HG02678 (cell line): ENCODE measurements at regions not wholly inside any gene's neighbourhood (a gene's known extent, or its start where the extent isn't known, plus 50 kb on each side); places are given as distances from the start of the nearest gene placed in this dataset.
A peak's percentile ranks its signal among the peaks of the same experiment; 100 is the strongest.
"Not testable (repeated sequence)": the region's sequence is repeated elsewhere in the genome, so short reads cannot be mapped to it uniquely, and the experiment has no call there.

Experiments
- ATAC-seq: cut with Tn5 transposase; IDR thresholded peaks from one replicate; pipeline ENCODE4 v1.9.1; 2021; ENCODE audit warnings: mild to moderate bottlenecking, moderate library complexity; ENCODE audit not compliant: unreplicated experiment

GRCh38 chr1:173394813-173395212, 82.3 kb upstream of the PRDX6 start:
- not testable (repeated sequence) for ATAC-seq

GRCh38 chr1:173395762-173396161, 81.4 kb upstream of the PRDX6 start:
- ATAC-seq: no peak

GRCh38 chr1:173400387-173400995, 76.6 kb upstream of the PRDX6 start:
- no peak for ATAC-seq

- no peak for ATAC-seq
Measured at GRCh38 chr1:173403996-173404395, 73.1 kb upstream of the PRDX6 start.

GRCh38 chr1:173405281-173405680, 71.9 kb upstream of the PRDX6 start:
- no peak for ATAC-seq

- no peak for ATAC-seq
Measured at GRCh38 chr1:173405834-173406233, 71.3 kb upstream of the PRDX6 start.

GRCh38 chr1:173406783-173407230, 70.3 kb upstream of the PRDX6 start:
- ATAC-seq: peak; percentile 25

- ATAC-seq: no peak
Measured at GRCh38 chr1:173407846-173408245, 69.3 kb upstream of the PRDX6 start.

- ATAC-seq: no peak
Measured at GRCh38 chr1:173408886-173409285, 68.2 kb upstream of the PRDX6 start.

- ATAC-seq: peak; percentile 17
Measured at GRCh38 chr1:173409613-173410012, 67.5 kb upstream of the PRDX6 start.

- ATAC-seq: peak; percentile 0
Measured at GRCh38 chr1:173410133-173410793, 66.9 kb upstream of the PRDX6 start.

GRCh38 chr1:173410794-173411236, 66.3 kb upstream of the PRDX6 start:
- ATAC-seq: peak; percentile 54

- no peak for ATAC-seq
Measured at GRCh38 chr1:173411835-173412742, 65.0 kb upstream of the PRDX6 start.

GRCh38 chr1:173413271-173413707, 63.8 kb upstream of the PRDX6 start:
- ATAC-seq: no peak

- peak; percentile 40 for ATAC-seq
Measured at GRCh38 chr1:173414136-173414535, 63.0 kb upstream of the PRDX6 start.

- ATAC-seq: no peak
Measured at GRCh38 chr1:173414539-173415226, 62.5 kb upstream of the PRDX6 start.

GRCh38 chr1:173415490-173415889, 61.6 kb upstream of the PRDX6 start:
- peak; percentile 43 for ATAC-seq

GRCh38 chr1:173415905-173416450, 61.2 kb upstream of the PRDX6 start:
- ATAC-seq: no peak

- ATAC-seq: no peak
Measured at GRCh38 chr1:173417563-173417962, 59.6 kb upstream of the PRDX6 start.

- peak; percentile 42 for ATAC-seq
Measured at GRCh38 chr1:173418107-173418985, 58.8 kb upstream of the PRDX6 start.
